ENCODE measurements at regions not wholly inside any gene's neighbourhood (a gene's known extent, or its start where the extent isn't known, plus 50 kb on each side); places are given as distances from the start of the nearest gene placed in this dataset.
"Not testable (repeated sequence)": the region's sequence is repeated elsewhere in the genome, so short reads cannot be mapped to it uniquely, and the experiment has no call there.

DNA sequence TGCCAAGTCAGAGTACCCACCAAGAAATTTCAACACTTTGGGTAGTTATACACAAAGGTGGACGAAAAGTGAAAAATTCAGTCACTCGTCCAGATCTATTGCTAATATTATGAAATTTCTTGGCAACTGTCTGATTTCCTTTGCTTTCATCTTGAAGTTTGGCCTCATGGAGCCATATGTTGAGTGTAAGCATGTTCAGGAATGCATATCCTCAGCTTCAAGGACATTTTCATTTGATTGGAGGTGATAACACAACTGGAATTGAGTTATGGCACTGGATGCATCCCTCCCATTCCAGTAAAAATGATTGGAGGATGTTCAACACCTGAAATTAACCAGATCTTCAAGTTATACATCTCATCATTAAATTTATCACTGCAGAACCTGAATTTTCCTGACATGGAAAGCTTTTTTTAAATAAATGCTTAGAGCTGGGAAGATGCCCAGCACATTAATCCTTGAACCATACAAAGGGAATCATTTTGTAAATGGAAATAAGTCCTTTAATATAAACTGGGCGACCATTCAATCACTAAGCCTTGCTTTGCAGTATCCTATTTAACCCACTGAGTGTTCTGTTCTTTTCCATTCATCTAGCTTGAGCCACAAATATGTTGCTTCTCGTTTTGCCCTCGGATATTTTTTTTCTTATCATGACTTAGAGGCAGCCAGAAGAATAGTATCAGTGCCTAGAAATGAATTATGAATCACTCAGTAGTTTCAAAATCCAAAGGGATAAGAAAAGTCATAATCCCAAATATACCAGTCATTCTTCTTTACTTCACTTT lies 273.7 kb upstream of the PIK3R1 start:
- TF ChIP-seq, protein P1, sequence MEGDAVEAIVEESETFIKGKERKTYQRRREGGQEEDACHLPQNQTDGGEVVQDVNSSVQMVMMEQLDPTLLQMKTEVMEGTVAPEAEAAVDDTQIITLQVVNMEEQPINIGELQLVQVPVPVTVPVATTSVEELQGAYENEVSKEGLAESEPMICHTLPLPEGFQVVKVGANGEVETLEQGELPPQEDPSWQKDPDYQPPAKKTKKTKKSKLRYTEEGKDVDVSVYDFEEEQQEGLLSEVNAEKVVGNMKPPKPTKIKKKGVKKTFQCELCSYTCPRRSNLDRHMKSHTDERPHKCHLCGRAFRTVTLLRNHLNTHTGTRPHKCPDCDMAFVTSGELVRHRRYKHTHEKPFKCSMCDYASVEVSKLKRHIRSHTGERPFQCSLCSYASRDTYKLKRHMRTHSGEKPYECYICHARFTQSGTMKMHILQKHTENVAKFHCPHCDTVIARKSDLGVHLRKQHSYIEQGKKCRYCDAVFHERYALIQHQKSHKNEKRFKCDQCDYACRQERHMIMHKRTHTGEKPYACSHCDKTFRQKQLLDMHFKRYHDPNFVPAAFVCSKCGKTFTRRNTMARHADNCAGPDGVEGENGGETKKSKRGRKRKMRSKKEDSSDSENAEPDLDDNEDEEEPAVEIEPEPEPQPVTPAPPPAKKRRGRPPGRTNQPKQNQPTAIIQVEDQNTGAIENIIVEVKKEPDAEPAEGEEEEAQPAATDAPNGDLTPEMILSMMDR (IDR thresholded peaks at IDR 0.05), result no peak
- H3K36me3 ChIP-seq, result no peaks in the 10 kb centered on the region
- no peak for ATAC-seq (ENCODE audit: insufficient number of reproducible peaks, low FRiP score, low read depth)

DNA sequence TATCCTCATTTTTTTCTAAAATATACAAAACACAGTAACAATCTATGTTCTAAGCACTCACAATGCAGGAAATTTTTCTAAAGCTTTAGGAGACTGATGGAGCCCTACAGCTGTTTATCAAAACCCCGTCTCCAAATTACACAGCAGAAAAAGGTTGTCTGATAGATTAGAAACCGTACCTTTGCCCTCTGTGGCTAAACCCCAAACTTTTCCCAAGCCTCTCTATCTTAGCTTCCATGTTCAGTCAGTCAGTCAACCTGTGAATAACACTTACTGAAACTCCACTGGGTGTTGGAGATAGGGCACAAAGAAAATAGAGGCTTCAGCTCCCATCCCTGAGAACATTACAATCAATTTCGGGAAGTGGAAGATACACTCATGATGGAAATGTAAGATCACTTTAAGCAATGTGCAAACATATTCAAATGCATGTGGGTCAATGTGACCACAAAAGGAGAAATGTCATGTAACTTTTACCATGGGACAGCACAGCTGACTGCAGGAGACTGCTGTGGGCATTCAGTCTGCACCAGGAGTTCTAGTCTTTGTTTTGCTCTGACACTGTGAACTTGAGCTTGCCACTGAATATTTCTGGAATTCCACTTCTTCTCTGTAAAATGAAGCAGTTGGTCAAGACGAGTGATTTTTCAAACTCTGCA lies 279.5 kb upstream of the PIK3R1 start:
- H3K27ac ChIP-seq, result no peak overlapping the region
- H3K36me3 ChIP-seq, result no peaks in the 10 kb centered on the region
- H3K4me1 ChIP-seq (ENCODE audit: control insufficient read depth in 1 of 2, low read depth in 2 of 2), result no peaks in the 10 kb centered on the region
- H3K9me3 ChIP-seq, result no peaks in the 10 kb centered on the region
- no peak for DNase-seq (ENCODE audit: low spot score)
- ATAC-seq (ENCODE audit: insufficient number of reproducible peaks, low FRiP score, low read depth), result no peak
- H3K4me3 ChIP-seq, result no peak overlapping the region
- no peaks in the 10 kb centered on the region for H3K27me3 ChIP-seq (replicated peaks; ENCODE audit: insufficient read depth)
- TF ChIP-seq, protein P1 (IDR thresholded peaks at IDR 0.05), result no peak

More for the DNA sequence above, 273.7 kb upstream of the PIK3R1 start:
- Histone ChIP-seq H3K9me3 (no peaks in the 10 kb centered on the region), H3K4me3 (peak overlapping the region; percentile 15), H3K4me1 (ENCODE audit: control insufficient read depth in 1 of 2, low read depth in 2 of 2) (peaks cover 10 to 33% of the 10 kb centered on the region in 2 donors), H3K27me3 (replicated peaks; ENCODE audit: insufficient read depth) (no peaks in the 10 kb centered on the region), H3K27ac (peak overlapping the region in 1 of 2 donors; percentile 19)
- DNase-seq (ENCODE audit: low spot score), result no peak

DNA sequence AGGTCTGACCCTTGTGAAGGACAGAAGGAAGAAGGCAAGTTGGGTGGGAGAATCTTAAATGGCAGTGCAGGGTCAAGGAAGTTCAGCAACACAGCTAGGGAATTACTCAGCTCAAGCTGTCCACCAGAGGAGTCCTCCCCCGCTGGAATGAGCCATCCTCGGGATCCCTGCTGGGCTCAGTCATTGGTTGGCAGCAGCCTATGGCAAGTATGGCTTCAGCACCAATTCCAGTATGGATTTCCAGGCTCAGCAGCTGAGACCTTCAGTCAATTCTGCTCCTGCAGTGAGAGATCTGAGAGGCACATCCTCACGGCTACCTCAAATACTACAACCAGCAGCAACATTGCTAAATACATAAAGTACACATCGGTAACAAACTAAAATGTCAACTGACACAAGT lies 280.6 kb upstream of the PIK3R1 start:
- Histone ChIP-seq H3K9me3 (no peaks in the 10 kb centered on the region), H3K27me3 (replicated peaks; ENCODE audit: insufficient read depth) (no peaks in the 10 kb centered on the region), H3K4me3 (no peak overlapping the region), H3K27ac (no peak overlapping the region), H3K36me3 (no peaks in the 10 kb centered on the region), H3K4me1 (ENCODE audit: control insufficient read depth in 1 of 2, low read depth in 2 of 2) (no peaks in the 10 kb centered on the region)
- DNase-seq (ENCODE audit: low spot score) (no peak), ATAC-seq (ENCODE audit: insufficient number of reproducible peaks, low FRiP score, low read depth) (no peak)
- TF ChIP-seq, protein P1 (IDR thresholded peaks at IDR 0.05), result no peak

DNA sequence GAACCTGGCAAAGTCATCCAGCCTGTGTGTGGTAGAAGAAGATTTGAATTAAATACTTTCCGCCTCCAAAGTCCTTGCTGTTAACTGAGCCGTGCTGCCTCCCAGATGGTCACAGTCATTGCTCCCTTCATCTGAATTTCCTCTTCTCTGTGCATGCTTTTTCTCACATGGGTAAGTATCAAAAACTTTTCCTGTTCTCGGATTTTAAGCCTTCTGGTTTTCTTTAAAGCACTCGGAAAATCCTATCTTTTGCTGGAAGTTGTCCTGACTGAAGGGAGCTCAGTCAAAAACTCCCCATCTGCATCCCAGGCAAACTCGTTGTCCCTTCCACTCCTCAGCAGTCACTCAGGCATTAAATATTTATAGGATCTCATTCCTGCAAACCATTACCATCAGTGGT lies 290.0 kb upstream of the PIK3R1 start:
- DNase-seq (ENCODE audit: low spot score), result no peak
- no peak overlapping the region for H3K27ac ChIP-seq
- no peaks in the 10 kb centered on the region for H3K4me1 ChIP-seq (ENCODE audit: control insufficient read depth in 1 of 2, low read depth in 2 of 2)
- ATAC-seq (ENCODE audit: insufficient number of reproducible peaks, low FRiP score, low read depth), result no peak
- H3K4me3 ChIP-seq, result no peak overlapping the region
- no peaks in the 10 kb centered on the region for H3K36me3 ChIP-seq
- no peaks in the 10 kb centered on the region for H3K9me3 ChIP-seq
- no peaks in the 10 kb centered on the region for H3K27me3 ChIP-seq (replicated peaks; ENCODE audit: insufficient read depth)
- TF ChIP-seq, protein P1 (IDR thresholded peaks at IDR 0.05), result no peak

DNA sequence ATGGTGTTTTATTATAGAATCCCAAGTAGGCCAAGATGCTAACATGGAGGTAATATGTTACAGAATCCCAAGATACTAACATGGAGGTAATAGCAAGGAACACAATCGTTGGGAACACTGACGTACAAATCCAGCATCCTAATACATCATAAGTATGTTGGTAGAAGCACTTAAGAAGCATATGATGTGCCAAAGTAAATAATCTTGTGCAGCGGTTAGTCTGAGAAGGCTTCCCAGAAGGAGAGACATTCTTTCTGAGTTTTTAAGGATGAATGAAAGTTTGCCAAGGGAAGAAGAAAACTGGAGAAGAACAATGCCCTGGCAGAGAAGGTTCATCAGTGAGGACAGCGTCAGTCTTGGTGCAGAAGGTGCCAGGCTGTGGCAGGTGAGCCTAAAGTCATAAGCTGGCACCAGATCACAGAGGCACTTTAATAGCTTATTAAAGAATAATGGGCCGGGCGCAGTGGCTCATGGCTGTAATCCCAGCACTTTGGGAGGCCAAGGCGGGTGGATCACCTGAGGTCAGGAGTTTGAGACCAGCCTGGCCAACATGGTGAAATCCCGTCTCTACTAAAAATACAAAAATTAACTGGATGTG lies 294.5 kb upstream of the PIK3R1 start:
- Histone ChIP-seq H3K4me3 (no peak overlapping the region), H3K27me3 (replicated peaks; ENCODE audit: insufficient read depth) (no peaks in the 10 kb centered on the region), H3K27ac (no peak overlapping the region), H3K9me3 (no peaks in the 10 kb centered on the region), H3K36me3 (no peaks in the 10 kb centered on the region), H3K4me1 (ENCODE audit: control insufficient read depth in 1 of 2, low read depth in 2 of 2) (no peaks in the 10 kb centered on the region)
- DNase-seq (ENCODE audit: low spot score) (no peak), ATAC-seq (ENCODE audit: insufficient number of reproducible peaks, low FRiP score, low read depth) (no peak)
- TF ChIP-seq, protein P1 (IDR thresholded peaks at IDR 0.05), result no peak

DNA sequence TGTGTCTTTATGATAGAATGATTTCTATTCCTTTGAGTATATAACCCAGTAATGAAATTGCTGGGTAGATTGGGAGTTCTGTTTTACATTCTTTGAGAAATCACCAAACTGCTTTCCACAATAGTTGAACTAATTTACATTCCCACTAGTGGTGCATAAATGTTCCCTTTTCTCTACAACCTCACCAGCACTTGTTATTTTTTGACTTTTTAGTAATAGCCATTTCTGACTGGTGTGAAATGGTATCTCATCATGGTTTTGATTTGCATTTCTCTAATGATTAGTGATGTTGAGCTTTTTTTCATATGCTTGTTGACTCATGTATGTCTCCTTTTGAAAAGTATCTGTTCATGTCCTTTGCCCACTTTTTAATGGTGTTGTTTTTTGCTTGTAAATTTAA lies 296.0 kb upstream of the PIK3R1 start:
- not testable (repeated sequence) for ATAC-seq (ENCODE audit: insufficient number of reproducible peaks, low FRiP score, low read depth); H3K4me1 ChIP-seq (ENCODE audit: control insufficient read depth in 1 of 2, low read depth in 2 of 2); H3K9me3 ChIP-seq; H3K27me3 ChIP-seq (replicated peaks; ENCODE audit: insufficient read depth); H3K36me3 ChIP-seq; H3K27ac ChIP-seq; H3K4me3 ChIP-seq; DNase-seq (ENCODE audit: low spot score)
